H1 (cell line): ENCODE measurements at regions not wholly inside any gene's neighbourhood (a gene's known extent, or its start where the extent isn't known, plus 50 kb on each side); places are given as distances from the start of the nearest gene placed in this dataset.

Source experiments
- EP300 ChIP-seq, 2 experiments: IDR thresholded peaks; 1 replicate in 1 of 2; 2 replicates in 1 of 2; pipeline ENCODE4 v1.6.1; 2011 to 2012; ENCODE audit warnings: low read depth in 2 of 2, low read length in 2 of 2, mild to moderate bottlenecking in 2 of 2, borderline replicate concordance in 1 of 2, inconsistent platforms in 1 of 2, moderate library complexity in 1 of 2
- NRF1 ChIP-seq: IDR thresholded peaks from 2 replicates; pipeline ENCODE4 v1.6.1; 2011; ENCODE audit warnings: mild to moderate bottlenecking, low read depth, low read length, improper control_type of control experiment
- SRF ChIP-seq: IDR thresholded peaks from 2 replicates; pipeline ENCODE4 v1.6.1; 2011; ENCODE audit warnings: mild to moderate bottlenecking, low read depth, low read length, moderate library complexity

- TF ChIP-seq NRF1 (no peak), EP300 (IDR thresholded peaks at IDR 0.05; ENCODE audit: borderline replicate concordance in 1 of 2, low read depth in 2 of 2, low read length in 2 of 2) (no peak), SRF (no peak)
These were observed 326.1 kb downstream of the PRL start (continued) for GRCh38 chr6:21970569-21971300.
